Muscle layer of duodenum (tissue), 2 donors: ENCODE measurements at regions not wholly inside any gene's neighbourhood (a gene's known extent, or its start where the extent isn't known, plus 50 kb on each side); places are given as distances from the start of the nearest gene placed in this dataset.
"Not testable (repeated sequence)": the region's sequence is repeated elsewhere in the genome, so short reads cannot be mapped to it uniquely, and the experiment has no call there.

Experiments
- H3K27ac ChIP-seq: one replicate; pipeline ENCODE4 v1.7.0; 2013; ENCODE audit warnings: mild to moderate bottlenecking, low read length
- H3K27me3 ChIP-seq: one replicate; pipeline ENCODE4 v1.7.0; 2013; ENCODE audit warnings: low read depth, mild to moderate bottlenecking, control low read depth, low read length
- H3K36me3 ChIP-seq, 2 donors: one replicate each; pipeline ENCODE4 v1.7.0; 2013; ENCODE audit warnings: low read length in 2 of 2, control low read depth in 1 of 2, mild to moderate bottlenecking in 1 of 2; ENCODE audit not compliant: insufficient read depth in 2 of 2, control insufficient read depth in 1 of 2
- H3K4me1 ChIP-seq, 2 donors: one replicate each; pipeline ENCODE4 v1.7.0; 2013; ENCODE audit warnings: low read length in 2 of 2, mild to moderate bottlenecking in 2 of 2, control low read depth in 1 of 2, moderate library complexity in 1 of 2; ENCODE audit not compliant: insufficient read depth in 2 of 2, control insufficient read depth in 1 of 2
- H3K4me3 ChIP-seq, 2 donors: one replicate each; pipeline ENCODE4 v1.7.0; 2013; ENCODE audit warnings: low read length in 2 of 2, low read depth in 1 of 2, mild to moderate bottlenecking in 1 of 2
- H3K9me3 ChIP-seq, 2 donors: one replicate each; pipeline ENCODE4 v1.7.0; 2013; ENCODE audit warnings: low read length in 2 of 2, control low read depth in 1 of 2, mild to moderate bottlenecking in 1 of 2; ENCODE audit not compliant: control insufficient read depth in 1 of 2
- donor health status: healthy.

DNA sequence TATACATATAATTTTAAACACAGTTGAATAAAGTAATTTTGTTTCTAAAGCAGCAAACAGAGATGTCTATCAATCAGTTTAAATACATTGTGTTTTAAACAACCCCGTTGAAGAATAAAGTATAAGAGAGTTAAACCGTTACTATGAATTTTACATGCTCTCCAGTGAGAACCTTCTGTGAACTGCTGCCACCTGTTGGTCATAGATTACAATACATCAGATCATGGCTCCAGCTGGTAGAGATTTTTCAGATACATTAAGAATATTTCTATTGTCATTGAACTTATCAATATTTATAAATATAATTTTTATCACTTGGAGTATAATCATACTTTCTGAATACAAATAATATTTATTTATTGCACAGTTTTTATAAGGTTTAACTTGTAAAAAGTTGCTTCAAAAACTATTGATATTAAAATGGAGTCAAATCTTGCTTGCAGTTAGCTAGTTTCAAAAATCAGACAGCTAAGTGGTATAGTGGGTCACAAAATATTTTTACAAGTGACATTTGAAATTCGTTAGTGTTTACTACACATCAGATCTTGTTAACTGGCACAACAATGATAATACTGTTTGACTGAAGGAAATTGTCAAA lies 561.2 kb upstream of the PHF14 start:
- no peaks in the 10 kb centered on the region for H3K4me1 ChIP-seq
- no peaks in the 10 kb centered on the region for H3K27me3 ChIP-seq
- H3K27ac ChIP-seq: no peak overlapping the region
- no peaks in the 10 kb centered on the region for H3K9me3 ChIP-seq
- H3K4me3 ChIP-seq: no peak overlapping the region
- H3K36me3 ChIP-seq: no peaks in the 10 kb centered on the region

- H3K4me3 ChIP-seq: no peak overlapping the region
These were observed 554.7 kb upstream of the PHF14 start for GRCh38 chr7:10418985-10419384.

DNA sequence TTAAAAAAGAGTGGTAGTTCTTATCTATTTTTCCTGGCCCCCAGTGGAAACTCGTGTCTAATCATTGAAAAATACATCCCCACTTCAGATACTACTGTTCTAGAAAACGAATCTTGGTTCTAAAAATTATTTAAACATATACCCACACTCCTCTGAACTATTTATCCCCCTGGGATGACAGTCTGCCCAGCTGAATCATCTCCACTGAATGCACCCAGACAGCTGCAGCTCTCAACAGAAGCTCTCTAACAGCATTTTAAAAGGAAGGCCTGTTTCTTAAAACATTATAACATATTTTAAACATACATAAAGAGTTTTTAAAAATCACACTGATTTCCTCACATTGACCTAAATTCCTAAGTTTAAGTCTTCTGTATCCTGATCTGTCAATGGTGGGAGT lies 544.6 kb upstream of the PHF14 start:
- no peak overlapping the region for H3K4me3 ChIP-seq
- no peaks in the 10 kb centered on the region for H3K27me3 ChIP-seq
- H3K4me1 ChIP-seq: no peaks in the 10 kb centered on the region
- H3K9me3 ChIP-seq: no peaks in the 10 kb centered on the region
- H3K36me3 ChIP-seq: no peaks in the 10 kb centered on the region
- no peak overlapping the region for H3K27ac ChIP-seq

More at GRCh38 chr7:10418985-10419384, 554.7 kb upstream of the PHF14 start:
- Histone ChIP-seq H3K27ac (no peak overlapping the region), H3K9me3 (no peaks in the 10 kb centered on the region), H3K4me1 (no peaks in the 10 kb centered on the region), H3K27me3 (no peaks in the 10 kb centered on the region), H3K36me3 (no peaks in the 10 kb centered on the region)

DNA sequence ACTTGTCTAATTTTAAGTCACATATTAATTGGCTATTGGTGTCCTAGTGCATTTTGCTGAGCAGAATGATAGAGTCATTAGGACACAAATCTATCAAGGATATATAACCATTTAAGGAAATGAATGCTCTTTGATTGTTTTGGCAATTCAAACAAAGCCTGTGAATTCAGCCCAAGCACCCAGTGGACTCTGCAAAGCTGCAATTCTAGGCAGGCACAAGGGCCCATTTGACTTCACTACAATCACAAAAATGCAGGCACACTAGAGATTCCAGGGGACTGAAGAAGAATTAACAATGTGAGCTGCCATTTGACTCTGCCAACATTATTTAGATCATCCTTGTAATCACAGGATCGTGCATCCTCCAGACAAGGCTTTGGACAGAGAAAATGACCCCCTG lies 544.2 kb upstream of the PHF14 start:
- H3K4me1 ChIP-seq: no peaks in the 10 kb centered on the region
- H3K27ac ChIP-seq: no peak overlapping the region
- no peak overlapping the region for H3K4me3 ChIP-seq
- H3K36me3 ChIP-seq: no peaks in the 10 kb centered on the region
- no peaks in the 10 kb centered on the region for H3K27me3 ChIP-seq
- no peaks in the 10 kb centered on the region for H3K9me3 ChIP-seq

DNA sequence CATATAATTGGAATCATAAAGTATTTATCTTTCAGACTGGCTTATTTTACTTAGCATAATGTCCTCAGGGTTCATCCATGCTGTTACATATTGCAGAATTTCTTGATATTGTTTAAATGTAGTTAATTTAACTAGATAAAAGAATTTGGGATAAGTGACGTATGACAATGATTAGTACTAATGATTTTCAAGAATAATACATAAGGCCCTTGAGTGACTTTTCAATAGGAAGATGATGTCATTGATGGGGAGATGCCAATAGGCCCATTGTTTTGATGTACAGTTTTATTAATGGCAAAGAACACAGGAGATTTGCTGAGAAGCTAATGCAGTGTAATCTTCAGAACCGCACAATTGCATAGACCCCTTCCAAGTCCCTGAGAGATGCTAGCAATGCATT lies 537.4 kb upstream of the PHF14 start:
- no peaks in the 10 kb centered on the region for H3K27me3 ChIP-seq
- no peaks in the 10 kb centered on the region for H3K9me3 ChIP-seq
- H3K4me1 ChIP-seq: no peaks in the 10 kb centered on the region
- H3K27ac ChIP-seq: no peak overlapping the region
- H3K36me3 ChIP-seq: no peaks in the 10 kb centered on the region
- H3K4me3 ChIP-seq: no peak overlapping the region

- Histone ChIP-seq H3K36me3 (no peaks in the 10 kb centered on the region), H3K9me3 (peaks cover 0 to 3% of the 10 kb centered on the region in 2 donors), H3K4me1 (no peaks in the 10 kb centered on the region), H3K27me3 (no peaks in the 10 kb centered on the region), H3K4me3 (no peak overlapping the region), H3K27ac (no peak overlapping the region)
These were observed 534.6 kb upstream of the PHF14 start for GRCh38 chr7:10439027-10439426.

DNA sequence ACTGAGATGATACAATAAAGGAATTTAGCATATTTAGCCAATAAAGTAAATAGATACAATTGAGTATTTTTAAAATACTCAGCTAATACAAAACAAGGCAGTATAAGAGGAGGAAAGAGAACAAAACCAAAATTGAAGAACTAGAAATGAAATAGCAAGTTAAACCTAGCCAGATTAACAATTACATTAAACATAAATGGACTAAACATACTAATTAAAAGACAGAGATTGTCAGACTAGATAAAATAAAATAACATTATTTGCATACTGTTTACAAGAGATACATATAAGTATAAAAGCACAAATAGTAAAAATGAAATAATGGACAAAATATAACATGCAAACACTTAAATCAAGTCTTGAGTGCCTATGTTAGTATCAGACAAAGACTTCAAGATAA lies 517.7 kb upstream of the PHF14 start:
- Histone ChIP-seq H3K36me3 (no peaks in the 10 kb centered on the region), H3K27ac (no peak overlapping the region)

GRCh38 chr7:10460474-10460873 lies 513.2 kb upstream of the PHF14 start:
- H3K27ac ChIP-seq: no peak overlapping the region
- H3K36me3 ChIP-seq: no peaks in the 10 kb centered on the region
- H3K4me1 ChIP-seq: no peaks in the 10 kb centered on the region
- H3K9me3 ChIP-seq: no peaks in the 10 kb centered on the region
- no peaks in the 10 kb centered on the region for H3K27me3 ChIP-seq
- no peak overlapping the region for H3K4me3 ChIP-seq

More for the DNA sequence above, 517.7 kb upstream of the PHF14 start:
- no peaks in the 10 kb centered on the region for H3K27me3 ChIP-seq
- H3K9me3 ChIP-seq: peaks cover 0 to 5% of the 10 kb centered on the region in 2 donors
- no peaks in the 10 kb centered on the region for H3K4me1 ChIP-seq
- H3K4me3 ChIP-seq: no peak overlapping the region

- H3K36me3 ChIP-seq: no peaks in the 10 kb centered on the region
- H3K27me3 ChIP-seq: no peaks in the 10 kb centered on the region
- no peaks in the 10 kb centered on the region for H3K4me1 ChIP-seq
- H3K27ac ChIP-seq: no peak overlapping the region
- H3K9me3 ChIP-seq: no peaks in the 10 kb centered on the region
- no peak overlapping the region for H3K4me3 ChIP-seq
These were observed 510.0 kb upstream of the PHF14 start for GRCh38 chr7:10463701-10464100.

DNA sequence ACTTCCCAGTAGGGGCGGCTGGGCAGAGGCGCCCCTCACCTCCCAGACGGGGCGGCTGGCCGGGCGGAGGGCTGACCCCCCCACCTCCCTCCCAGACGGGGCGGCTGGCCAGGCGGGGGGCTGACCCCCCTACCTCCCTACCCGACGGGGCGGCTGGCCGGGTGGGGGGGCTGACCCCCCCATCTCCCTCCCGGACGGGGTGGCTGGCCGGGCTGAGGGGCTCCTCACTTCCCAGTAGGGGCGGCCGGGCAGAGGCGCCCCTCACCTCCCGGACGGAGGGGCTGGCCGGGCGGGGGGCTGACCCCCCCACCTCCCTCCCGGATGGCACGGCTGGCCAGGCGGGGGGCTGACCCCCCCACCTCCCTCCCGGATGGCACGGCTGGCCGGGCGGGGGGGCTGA lies 508.1 kb upstream of the PHF14 start:
- not testable (repeated sequence) for H3K27ac ChIP-seq, H3K36me3 ChIP-seq, H3K4me3 ChIP-seq, H3K27me3 ChIP-seq, H3K9me3 ChIP-seq, H3K4me1 ChIP-seq

DNA sequence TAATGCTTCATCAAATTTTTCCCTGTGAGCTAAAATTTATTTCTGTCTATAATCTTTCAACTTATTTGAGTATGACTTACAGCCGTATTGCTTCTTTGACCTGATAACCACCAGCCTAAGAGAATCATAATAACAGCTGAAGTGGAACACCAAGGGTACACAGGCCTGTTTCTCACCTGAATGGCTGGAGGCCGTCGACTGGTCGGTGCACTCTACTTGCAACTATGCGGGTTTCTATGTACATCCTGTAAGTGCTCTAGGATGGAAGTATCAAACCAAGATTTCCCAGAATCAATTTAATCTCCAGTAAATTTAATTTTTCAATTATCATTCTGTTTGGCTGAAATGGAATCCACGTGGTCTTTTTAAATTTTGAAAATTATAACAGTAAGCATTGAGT lies 504.8 kb upstream of the PHF14 start:
- Histone ChIP-seq H3K36me3 (no peaks in the 10 kb centered on the region), H3K27ac (no peak overlapping the region), H3K4me1 (no peaks in the 10 kb centered on the region), H3K9me3 (no peaks in the 10 kb centered on the region), H3K27me3 (no peaks in the 10 kb centered on the region), H3K4me3 (no peak overlapping the region)

- Histone ChIP-seq H3K27ac (no peak overlapping the region), H3K4me1 (no peaks in the 10 kb centered on the region)
These were observed 504.2 kb upstream of the PHF14 start for GRCh38 chr7:10469476-10469875.

More at GRCh38 chr7:10469476-10469875, 504.2 kb upstream of the PHF14 start:
- Histone ChIP-seq H3K36me3 (no peaks in the 10 kb centered on the region), H3K27me3 (no peaks in the 10 kb centered on the region), H3K4me3 (no peak overlapping the region), H3K9me3 (no peaks in the 10 kb centered on the region)
